H1 (cell line): ENCODE measurements at regions not wholly inside any gene's neighbourhood (a gene's known extent, or its start where the extent isn't known, plus 50 kb on each side); places are given as distances from the start of the nearest gene placed in this dataset.

ENCODE experiments used
- CBX5 ChIP-seq: fragments of 300-800, 300-1000 bp; sonication (generic); IDR thresholded peaks from 2 replicates; pipeline ENCODE4 v1.7.1; 2016; ENCODE audit warnings: antibody characterized with exemption, low read length, low read depth
- CHD7 ChIP-seq: fragments of 300-600 bp; sonication (generic); IDR thresholded peaks from 2 replicates; pipeline ENCODE4 v1.7.1; 2012; ENCODE audit warnings: low read length, moderate library complexity, mild to moderate bottlenecking, inconsistent platforms; ENCODE audit not compliant: insufficient replicate concordance
- CTBP2 ChIP-seq: IDR thresholded peaks from 2 replicates; pipeline ENCODE4 v1.7.0; 2011; ENCODE audit warnings: borderline replicate concordance, mild to moderate bottlenecking, moderate library complexity, mixed read lengths, low read length; ENCODE audit not compliant: insufficient read depth, insufficient read length
- CTCF ChIP-seq, 3 experiments: IDR thresholded peaks; 1 replicate in 2 of 3; 2 replicates in 1 of 3; pipeline versions ENCODE4 v1.5.1 to v1.6.1; 2011; ENCODE audit warnings: low read length in 3 of 3, mild to moderate bottlenecking in 3 of 3, inconsistent platforms in 2 of 3, low read depth in 1 of 3, moderate library complexity in 1 of 3; ENCODE audit not compliant: insufficient read depth in 1 of 3; ENCODE audit errors: control extremely low read depth in 1 of 3
- FOSL1 ChIP-seq: IDR thresholded peaks from 2 replicates; pipeline ENCODE4 v1.6.1; 2011; ENCODE audit warnings: mild to moderate bottlenecking, low read depth, low read length, moderate library complexity; ENCODE audit not compliant: insufficient read depth
- JUN ChIP-seq: IDR thresholded peaks from 2 replicates; pipeline ENCODE4 v1.6.1; 2011; ENCODE audit warnings: low read depth, mild to moderate bottlenecking, improper control_type of control experiment, low read length
- KDM4A ChIP-seq: IDR thresholded peaks from one replicate; pipeline ENCODE4 v1.7.1; 2012; ENCODE audit warnings: low read depth, mild to moderate bottlenecking, moderate library complexity, low read length, inconsistent platforms; ENCODE audit not compliant: severe bottlenecking
- MAFK ChIP-seq: IDR thresholded peaks from 2 replicates; pipeline ENCODE4 v1.6.1; 2012; ENCODE audit warnings: low read depth, mild to moderate bottlenecking, improper control_type of control experiment, low read length
- ZNF274 ChIP-seq: IDR thresholded peaks from 2 replicates; pipeline ENCODE4 v1.7.0; 2012; ENCODE audit warnings: low read length, borderline replicate concordance; ENCODE audit errors: extremely low read depth

- TF ChIP-seq CHD7: no peak
- TF ChIP-seq MAFK: no peak
- TF ChIP-seq CBX5: no peak
- TF ChIP-seq FOSL1: no peak
- no peak for TF ChIP-seq CTCF (IDR thresholded peaks at IDR 0.05; ENCODE audit: control extremely low read depth in 1 of 3, insufficient read depth in 1 of 3, low read depth in 1 of 3, low read length in 3 of 3)
- no peak for TF ChIP-seq CTBP2
- TF ChIP-seq KDM4A: no peak
- TF ChIP-seq JUN: no peak
- no peak for TF ChIP-seq ZNF274
These were observed 89.5 kb upstream of the ANKRD55 start (continued) for GRCh38 chr5:56322592-56322991.
